GM23248 (cell line): ENCODE measurements at regions not wholly inside any gene's neighbourhood (a gene's known extent, or its start where the extent isn't known, plus 50 kb on each side); places are given as distances from the start of the nearest gene placed in this dataset.

Experiments
- EZH2 ChIP-seq: fragments of 200-600 bp; sonication (generic); IDR thresholded peaks from 2 replicates; pipeline ENCODE4 v1.6.1; 2018; ENCODE audit warnings: antibody characterized with exemption, mild to moderate bottlenecking; ENCODE audit not compliant: insufficient read depth, poor library complexity, severe bottlenecking
- EZH2phosphoT487 ChIP-seq: fragments of 200-600 bp; sonication (generic); IDR thresholded peaks from 2 replicates; pipeline ENCODE4 v1.6.1; 2018; ENCODE audit warnings: antibody characterized with exemption, moderate library complexity, mild to moderate bottlenecking, low read depth; ENCODE audit not compliant: insufficient read depth

DNA sequence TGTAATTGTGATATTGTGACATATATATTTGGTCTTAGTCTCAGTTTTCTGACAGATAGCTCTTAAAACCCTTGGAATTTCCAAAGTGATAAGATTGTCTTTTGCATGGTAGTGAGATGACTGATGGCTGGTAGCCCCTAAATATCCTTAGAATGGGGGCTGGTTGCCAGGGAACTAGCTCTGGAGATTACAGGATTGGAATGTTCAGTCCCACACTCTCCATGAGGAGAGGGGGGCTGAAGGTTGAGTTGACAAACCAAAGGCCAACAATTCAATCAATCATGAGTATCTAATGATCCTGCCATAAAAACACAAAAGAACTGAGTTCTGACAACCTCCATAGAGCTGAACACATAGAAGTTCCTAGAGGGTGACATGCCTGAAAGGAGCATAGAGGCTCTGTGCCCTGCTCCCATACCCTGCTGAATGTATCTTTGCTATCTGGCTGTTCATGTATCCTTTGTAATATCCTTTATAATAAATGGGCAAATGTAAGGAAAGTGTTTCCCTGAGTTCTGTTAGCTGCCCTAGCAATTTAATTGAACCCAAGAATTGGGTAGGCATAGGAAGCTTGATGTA lies 1680.3 kb upstream of the PIK3C3 start:
- TF ChIP-seq EZH2 (no peak), EZH2phosphoT487 (no peak)
